Fibroblast of villous mesenchyme (primary cell): ENCODE measurements at regions not wholly inside any gene's neighbourhood (a gene's known extent, or its start where the extent isn't known, plus 50 kb on each side); places are given as distances from the start of the nearest gene placed in this dataset.
A peak's percentile ranks its signal among the peaks of the same experiment; 100 is the strongest.

Experiments
- DNase-seq: peaks from one replicate; pipeline ENCODE4 v3.0.0-alpha.2; 2010; ENCODE audit warnings: low read depth
- H3K4me3 ChIP-seq: 2 replicates; pipeline ENCODE4 v1.5.1; 2011; ENCODE audit warnings: low read depth, mild to moderate bottlenecking, low read length
- CTCF ChIP-seq: IDR thresholded peaks from 2 replicates; pipeline ENCODE4 v1.5.1; 2012; ENCODE audit warnings: low read depth, mild to moderate bottlenecking, low read length; ENCODE audit not compliant: insufficient read depth

DNA sequence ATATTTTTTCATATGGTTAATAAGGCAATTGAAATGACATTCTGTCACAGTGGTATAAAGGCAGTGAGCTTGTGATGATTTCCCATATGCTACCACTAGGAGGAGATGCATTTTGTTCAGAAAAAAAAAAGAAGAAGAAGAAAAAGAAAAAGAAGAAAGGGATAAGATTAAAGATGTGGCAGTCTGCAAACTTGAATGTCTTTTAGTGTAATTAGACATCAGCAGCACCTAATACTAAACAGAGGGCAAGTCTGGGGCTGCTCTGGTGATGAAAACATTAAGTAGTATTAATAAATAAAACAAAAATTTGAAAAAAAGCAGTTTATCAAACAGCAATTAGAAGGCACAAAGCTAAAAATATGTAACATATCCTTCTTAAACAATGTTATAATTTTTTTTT lies 95.4 kb upstream of the DEFB112 start:
- peak; percentile 3 for DNase-seq
- peak; percentile 31 for TF ChIP-seq CTCF
- no peak overlapping the region for H3K4me3 ChIP-seq

- DNase-seq = no peak
- no peak overlapping the region for H3K4me3 ChIP-seq
- TF ChIP-seq CTCF = no peak
Measured at GRCh38 chr6:50147371-50147770, 97.6 kb upstream of the DEFB112 start.

DNA sequence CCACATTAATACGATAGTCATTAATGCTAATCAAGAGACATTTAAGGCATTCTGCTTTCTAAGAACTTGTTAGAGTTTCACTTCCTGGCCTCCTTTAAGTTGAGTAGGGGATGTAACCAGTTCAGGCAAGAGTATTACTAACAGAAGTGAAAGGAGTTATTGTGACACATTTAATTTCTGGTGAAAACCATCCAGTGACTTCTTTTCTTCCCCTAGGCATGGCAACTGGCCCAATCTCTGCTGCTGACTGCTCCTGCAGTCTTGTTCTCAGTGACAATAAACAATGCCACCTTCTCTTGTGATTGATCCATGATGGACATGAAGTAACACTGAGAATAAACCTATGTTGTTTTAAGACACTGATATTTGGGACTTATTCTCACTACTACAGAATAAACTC lies 130.9 kb upstream of the DEFB112 start:
- no peak overlapping the region for H3K4me3 ChIP-seq
- no peak for TF ChIP-seq CTCF
- DNase-seq = no peak

- DNase-seq = no peak
- TF ChIP-seq CTCF = no peak
- H3K4me3 ChIP-seq = no peak overlapping the region
Measured at GRCh38 chr6:50185006-50185405, 135.3 kb upstream of the DEFB112 start.

DNA sequence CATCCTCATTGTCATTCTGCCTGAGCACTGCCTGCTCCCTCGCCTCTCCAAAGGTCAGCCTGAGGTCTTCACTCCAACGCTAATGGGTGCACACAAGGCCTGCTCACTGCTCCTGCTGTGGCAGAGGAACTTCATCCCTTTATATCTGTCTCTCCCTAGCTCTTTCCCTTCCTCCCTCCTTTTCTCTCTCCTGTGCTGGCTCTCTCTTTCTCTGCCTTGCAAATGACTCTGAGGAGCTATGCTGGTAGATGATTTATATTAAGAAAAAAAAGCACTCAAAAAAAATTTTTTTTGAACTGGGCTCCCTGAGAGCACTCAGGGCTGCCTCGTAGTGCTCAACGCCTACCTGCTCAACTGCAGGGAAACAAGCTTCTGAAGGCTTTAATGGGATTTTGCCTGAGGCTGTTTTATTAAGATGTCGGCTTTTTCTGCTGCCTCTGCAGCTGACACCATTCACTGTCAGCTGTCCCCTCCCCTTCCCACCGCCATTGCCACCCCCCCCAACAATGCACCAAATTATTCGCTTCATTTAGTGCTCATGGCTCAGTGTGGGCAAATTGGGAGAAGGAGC lies 137.7 kb upstream of the DEFB112 start:
- DNase-seq = no peak
- TF ChIP-seq CTCF = no peak
- no peak overlapping the region for H3K4me3 ChIP-seq

- TF ChIP-seq CTCF = no peak
- no peak for DNase-seq
Measured at GRCh38 chr6:50198245-50198644, 148.5 kb upstream of the DEFB112 start.

GRCh38 chr6:50202766-50203165 lies 153.0 kb upstream of the DEFB112 start:
- TF ChIP-seq CTCF = no peak
- H3K4me3 ChIP-seq = no peak overlapping the region
- DNase-seq = no peak

More at GRCh38 chr6:50198245-50198644, 148.5 kb upstream of the DEFB112 start:
- no peak overlapping the region for H3K4me3 ChIP-seq
